Mucosa of gallbladder (tissue), 1 donor: ENCODE measurements at regions not wholly inside any gene's neighbourhood (a gene's known extent, or its start where the extent isn't known, plus 50 kb on each side); places are given as distances from the start of the nearest gene placed in this dataset.
A peak's percentile ranks its signal among the peaks of the same experiment; 100 is the strongest.
"Not testable (repeated sequence)": the region's sequence is repeated elsewhere in the genome, so short reads cannot be mapped to it uniquely, and the experiment has no call there.

Experiments
- DNase-seq: peaks from one replicate; pipeline ENCODE4 v3.0.0-alpha.2; 2020; ENCODE audit warnings: low spot score
- donor health status: DM: no; HTN: no; CAD: no.

DNA sequence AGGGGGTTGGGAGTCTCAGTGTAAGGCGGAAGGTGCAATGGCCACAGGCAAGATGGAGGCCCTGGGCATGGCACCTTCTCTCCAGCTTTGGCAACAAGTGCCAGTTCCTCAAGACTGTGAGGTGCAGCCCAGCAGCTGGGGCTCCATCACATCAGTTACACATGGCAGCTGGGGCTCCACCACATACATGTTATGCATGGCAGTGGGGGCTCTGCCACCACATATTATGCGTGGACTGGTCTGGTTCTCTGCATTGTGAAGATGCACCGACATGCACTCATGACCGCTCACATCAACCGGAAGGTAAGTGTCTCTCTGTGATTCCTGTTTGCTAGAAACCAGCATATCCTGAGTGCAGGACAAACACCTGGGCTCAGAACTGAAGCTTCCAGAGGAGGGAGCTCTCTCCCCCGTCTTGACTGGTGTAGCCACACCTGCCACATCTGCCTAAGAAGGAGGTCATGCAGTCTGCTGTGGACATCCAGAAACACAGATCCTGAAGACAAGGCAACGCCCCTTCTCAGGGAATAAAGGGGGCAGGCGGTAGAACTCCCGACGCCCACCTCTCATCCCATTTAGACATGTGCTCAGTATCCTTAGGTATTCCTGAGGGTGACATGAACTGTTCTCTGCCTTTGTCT lies 104.1 kb upstream of the TMPRSS2 start:
- peak; percentile 52 for DNase-seq

GRCh38 chr21:41611441-41611840 lies 103.5 kb upstream of the TMPRSS2 start:
- DNase-seq: no peak

GRCh38 chr21:41610840-41611115 lies 102.8 kb upstream of the TMPRSS2 start:
- not testable (repeated sequence) for DNase-seq

GRCh38 chr21:41610042-41610839 lies 102.3 kb upstream of the TMPRSS2 start:
- peak; percentile 67 for DNase-seq

- DNase-seq: no peak
Measured at GRCh38 chr21:41606706-41607105, 98.7 kb upstream of the TMPRSS2 start.

DNA sequence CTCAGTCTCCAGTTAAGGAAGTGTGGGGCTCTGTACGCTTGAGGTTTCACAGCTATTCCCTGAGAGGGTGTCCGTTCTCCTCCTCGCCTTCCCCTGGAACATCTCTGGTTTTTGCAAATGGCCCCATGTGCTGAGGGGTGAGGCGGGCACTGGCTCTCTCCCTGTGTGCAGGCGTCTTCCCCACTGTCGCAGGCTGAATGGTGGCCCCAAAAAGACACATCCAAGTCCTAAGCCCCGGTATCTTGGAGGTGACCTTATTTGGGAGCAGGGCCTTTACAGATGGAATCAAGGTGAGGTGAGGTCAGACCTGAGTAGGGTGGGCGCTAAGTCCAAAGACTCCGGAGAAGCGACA lies 98.0 kb upstream of the TMPRSS2 start:
- no peak for DNase-seq

GRCh38 chr21:41605178-41605933 lies 97.4 kb upstream of the TMPRSS2 start:
- DNase-seq: no peak

DNA sequence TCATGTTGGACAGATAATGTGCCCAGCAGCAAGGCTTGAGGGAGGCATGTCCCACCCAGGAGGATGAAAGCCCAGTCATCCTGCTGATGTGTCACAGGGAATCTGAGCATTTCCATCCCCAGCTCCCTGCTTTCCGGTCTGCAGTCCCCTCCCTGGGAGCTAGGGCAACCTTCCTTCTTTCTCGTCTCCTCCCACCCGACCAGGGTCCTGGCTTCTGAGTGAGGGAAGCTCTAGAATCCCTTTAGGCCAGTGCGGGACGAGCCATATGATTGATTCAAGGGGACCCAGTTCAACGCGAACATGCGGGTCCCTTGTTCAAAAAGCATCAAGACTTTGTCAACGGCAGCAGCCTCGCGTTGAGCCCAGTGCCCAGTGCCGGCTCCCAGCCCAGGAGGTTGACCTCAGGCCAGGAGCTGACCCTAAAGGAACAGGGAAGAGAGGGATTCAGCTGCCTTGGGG lies 96.7 kb upstream of the TMPRSS2 start:
- DNase-seq: no peak

- no peak for DNase-seq
Measured at GRCh38 chr21:41603476-41603875, 95.5 kb upstream of the TMPRSS2 start.

DNA sequence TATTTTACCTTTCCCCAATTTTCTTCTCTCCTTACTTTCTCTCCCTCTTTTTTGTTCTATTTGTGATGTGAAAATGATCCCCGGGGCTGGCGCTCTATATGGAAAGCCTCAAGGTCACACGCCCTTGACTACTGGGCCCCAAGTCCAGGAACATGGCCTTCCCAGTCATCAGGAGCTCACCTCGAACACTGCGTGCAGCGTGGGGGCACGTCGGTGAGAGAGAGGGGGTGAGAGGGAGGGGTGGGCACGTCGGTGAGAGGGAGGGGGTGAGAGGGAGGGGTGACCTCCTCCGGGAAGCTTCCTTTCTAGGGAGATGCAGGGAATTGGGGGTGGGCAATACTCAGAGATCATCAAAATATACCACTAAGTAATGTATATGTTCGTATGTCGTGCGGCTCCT lies 94.6 kb upstream of the TMPRSS2 start:
- DNase-seq: no peak

DNA sequence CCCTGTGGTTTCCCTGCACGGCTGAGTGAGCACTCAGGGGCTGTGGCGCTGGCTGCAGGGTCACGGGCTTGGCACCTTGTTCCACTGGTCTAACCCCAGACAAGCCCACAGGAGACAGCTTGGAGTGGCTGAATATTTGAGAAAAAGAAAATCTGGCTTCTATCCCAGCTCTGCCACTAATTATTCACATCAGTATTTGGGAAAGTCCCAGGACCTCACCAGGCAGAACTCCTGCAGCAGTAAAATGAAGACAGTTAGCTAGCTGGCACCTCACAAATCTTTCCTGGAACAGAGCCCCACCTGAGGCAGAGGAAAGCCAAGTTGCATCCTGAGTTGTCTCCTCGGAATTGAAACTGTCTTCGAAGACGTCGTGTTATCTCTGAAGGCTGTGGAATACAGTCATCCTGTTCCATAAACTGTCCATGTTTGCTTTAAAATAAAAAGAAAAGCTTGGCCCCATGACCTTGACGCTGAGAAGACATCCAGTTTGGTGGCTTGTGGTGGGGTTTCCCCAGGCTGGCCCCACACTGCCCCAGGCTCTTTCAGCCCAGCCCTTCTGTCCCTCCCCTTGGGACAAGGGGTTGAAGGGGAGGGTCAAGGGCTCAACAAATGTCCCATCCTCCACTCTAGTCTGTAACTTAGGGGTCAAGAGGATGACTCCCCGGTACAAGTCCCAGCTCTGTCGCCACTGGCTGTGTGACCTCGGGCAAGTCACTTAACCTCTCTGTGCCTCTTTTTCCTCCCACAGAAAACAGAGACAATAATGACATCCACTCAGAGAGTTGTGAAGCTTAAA lies 93.8 kb upstream of the TMPRSS2 start:
- no peak for DNase-seq

DNA sequence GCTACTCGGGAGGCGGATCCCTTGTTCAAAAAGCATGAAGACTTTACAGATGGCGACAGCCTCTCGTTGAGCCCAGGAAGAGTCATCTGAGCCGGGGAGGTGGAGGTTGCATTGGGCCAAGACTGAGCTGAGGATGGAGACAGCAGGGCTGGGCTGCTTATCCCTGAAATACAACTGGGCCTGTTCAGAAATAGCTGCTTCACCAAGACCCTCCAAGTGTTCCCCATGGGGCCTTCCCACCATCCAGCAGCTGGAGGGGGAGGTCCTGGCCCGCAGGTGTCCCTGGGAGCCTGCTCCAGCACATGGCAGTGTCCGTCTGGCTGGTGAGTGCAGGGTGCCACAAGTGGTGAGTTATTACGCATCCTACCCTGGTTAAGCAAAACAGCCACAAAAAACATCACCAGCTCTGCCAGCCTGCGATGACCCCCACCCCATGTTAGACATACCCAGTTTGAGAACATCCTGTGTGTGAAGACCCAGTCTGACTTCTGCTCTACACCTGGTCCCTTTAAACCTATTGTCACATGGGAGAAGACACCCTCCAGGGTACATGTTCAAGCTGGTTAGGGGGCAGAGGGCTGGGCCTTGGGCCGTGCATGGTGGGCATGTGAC lies 93.1 kb upstream of the TMPRSS2 start:
- DNase-seq: no peak

GRCh38 chr21:41600556-41600955 lies 92.6 kb upstream of the TMPRSS2 start:
- no peak for DNase-seq

DNA sequence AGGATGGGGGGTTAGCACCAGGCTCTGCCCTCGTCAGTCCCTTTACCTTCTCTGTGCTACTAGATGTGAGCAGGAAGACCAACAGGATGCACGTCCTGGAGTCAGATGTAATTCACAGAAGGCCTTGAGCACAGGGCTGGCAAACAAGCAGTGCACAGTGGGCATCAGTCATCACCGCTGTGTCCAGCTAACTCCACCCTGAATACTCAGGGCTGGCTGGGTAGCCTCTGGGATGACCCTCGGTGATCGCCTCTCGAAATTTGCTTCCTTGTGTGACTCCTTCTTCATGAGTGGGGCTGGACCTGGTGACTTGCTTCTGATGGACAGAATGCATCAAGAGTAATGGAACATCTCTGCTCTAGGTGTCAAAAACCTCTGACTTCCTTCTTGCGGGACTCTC lies 92.2 kb upstream of the TMPRSS2 start:
- DNase-seq: no peak

DNA sequence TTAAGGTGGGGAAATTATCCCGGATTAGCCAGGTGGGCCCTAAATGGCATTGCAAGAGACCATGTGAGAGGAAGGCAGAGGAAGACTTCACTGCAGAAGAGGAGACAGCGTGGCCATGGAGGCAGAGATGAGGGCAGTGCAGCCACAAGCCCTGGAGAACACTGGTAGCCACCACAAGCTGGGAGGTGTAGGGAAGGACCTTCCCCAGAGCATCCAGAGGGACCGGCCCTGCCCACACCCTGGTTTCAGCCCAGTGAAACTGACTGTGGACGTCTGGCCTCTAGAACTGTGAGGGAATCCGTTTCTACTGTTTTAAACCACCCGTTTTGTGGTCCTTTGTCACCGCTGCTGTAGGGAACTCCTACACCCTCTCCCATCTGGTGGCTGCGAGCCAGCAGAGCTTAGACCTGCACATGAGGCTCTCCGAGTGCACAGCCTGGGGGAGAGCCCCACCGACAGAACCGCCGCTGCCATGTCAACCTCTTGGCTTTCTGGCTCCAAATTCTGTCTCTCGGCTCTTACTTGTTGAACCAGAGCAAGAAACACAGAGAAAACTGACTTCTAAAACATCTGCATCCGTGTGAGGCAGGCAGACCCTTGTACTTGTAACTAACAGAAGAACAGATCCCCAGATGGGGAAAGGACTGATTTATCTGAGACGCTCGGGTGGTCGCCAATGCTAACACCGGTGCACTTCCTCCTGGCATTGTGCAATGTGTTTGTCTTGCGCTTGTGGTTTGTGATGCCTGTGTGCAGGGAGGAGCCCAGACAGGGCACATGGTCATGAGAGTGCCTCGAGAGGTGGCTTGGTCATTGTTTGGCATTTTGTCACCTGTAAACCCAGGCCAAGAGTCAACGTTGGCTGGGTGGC lies 90.8 kb upstream of the TMPRSS2 start:
- DNase-seq: no peak

GRCh38 chr21:41597811-41598231 lies 89.9 kb upstream of the TMPRSS2 start:
- no peak for DNase-seq

GRCh38 chr21:41597227-41597626 lies 89.3 kb upstream of the TMPRSS2 start:
- DNase-seq: no peak

GRCh38 chr21:41596241-41596925 lies 88.4 kb upstream of the TMPRSS2 start:
- no peak for DNase-seq

GRCh38 chr21:41594268-41594667 lies 86.3 kb upstream of the TMPRSS2 start:
- no peak for DNase-seq

- no peak for DNase-seq
Measured at GRCh38 chr21:41593760-41594138, 85.8 kb upstream of the TMPRSS2 start.
